Erythroblast (primary cell): ENCODE measurements at regions not wholly inside any gene's neighbourhood (a gene's known extent, or its start where the extent isn't known, plus 50 kb on each side); places are given as distances from the start of the nearest gene placed in this dataset.

Experiments
- GATA1 ChIP-seq: IDR thresholded peaks from 2 replicates; pipeline ENCODE4 v1.6.1; 2011; ENCODE audit warnings: low read depth, mild to moderate bottlenecking, control low read depth, low read length, moderate library complexity
- POLR2A ChIP-seq: IDR thresholded peaks from 2 replicates; pipeline ENCODE4 v1.6.1; 2011; ENCODE audit warnings: mild to moderate bottlenecking, low read length

GRCh38 chr6:105744815-105745214, 341.3 kb upstream of the PRDM1 start:
- TF ChIP-seq POLR2A: no peak
- TF ChIP-seq GATA1: no peak
